Kasumi-1 (cell line): ENCODE measurements at regions not wholly inside any gene's neighbourhood (a gene's known extent, or its start where the extent isn't known, plus 50 kb on each side); places are given as distances from the start of the nearest gene placed in this dataset.
"Not testable (repeated sequence)": the region's sequence is repeated elsewhere in the genome, so short reads cannot be mapped to it uniquely, and the experiment has no call there.

ENCODE experiments used
- DNase-seq, 2 experiments: peaks; one replicate each; lab custom pipeline; 2025; lab: John Stamatoyannopoulos, UW

GRCh38 chr12:33514893-33515292, 75.3 kb upstream of the SYT10 start:
- no peak for DNase-seq

- DNase-seq: no peak
Measured at GRCh38 chr12:33519566-33519965, 79.9 kb upstream of the SYT10 start.

GRCh38 chr12:33520505-33521302, 81.1 kb upstream of the SYT10 start:
- not testable (repeated sequence) for DNase-seq

- DNase-seq: peak; percentile 17 to 22
Measured at GRCh38 chr12:33529031-33529430, 89.4 kb upstream of the SYT10 start.

- DNase-seq: peak; percentile 51 to 61
Measured at GRCh38 chr12:33529810-33530209, 90.2 kb upstream of the SYT10 start.

GRCh38 chr12:33531261-33531660, 91.6 kb upstream of the SYT10 start:
- DNase-seq: no peak

GRCh38 chr12:33533527-33533926, 93.9 kb upstream of the SYT10 start:
- DNase-seq: no peak

GRCh38 chr12:33536431-33536830, 96.8 kb upstream of the SYT10 start:
- DNase-seq: no peak

GRCh38 chr12:33546004-33546403, 106.4 kb upstream of the SYT10 start:
- no peak for DNase-seq

GRCh38 chr12:33547084-33547483, 107.5 kb upstream of the SYT10 start:
- no peak for DNase-seq

- DNase-seq: not testable (repeated sequence)
Measured at GRCh38 chr12:33550214-33550613, 110.6 kb upstream of the SYT10 start.

- no peak for DNase-seq
Measured at GRCh38 chr12:33551006-33551405, 111.4 kb upstream of the SYT10 start.

GRCh38 chr12:33555128-33555527, 115.5 kb upstream of the SYT10 start:
- no peak for DNase-seq

GRCh38 chr12:33560653-33561208, 121.1 kb upstream of the SYT10 start:
- DNase-seq: no peak

GRCh38 chr12:33562401-33562800, 122.8 kb upstream of the SYT10 start:
- no peak for DNase-seq

- no peak for DNase-seq
Measured at GRCh38 chr12:33566403-33566802, 126.8 kb upstream of the SYT10 start.

- DNase-seq: peak in 1 of 2 experiments; percentile 3
Measured at GRCh38 chr12:33575346-33575745, 135.7 kb upstream of the SYT10 start.

- DNase-seq: no peak
Measured at GRCh38 chr12:33581613-33582122, 142.0 kb upstream of the SYT10 start.

- no peak for DNase-seq
Measured at GRCh38 chr12:33586576-33586975, 147.0 kb upstream of the SYT10 start.

- DNase-seq: no peak
Measured at GRCh38 chr12:33587354-33587753, 147.7 kb upstream of the SYT10 start.

GRCh38 chr12:33587784-33588712, 148.4 kb upstream of the SYT10 start:
- DNase-seq: peak; percentile 12 to 32

GRCh38 chr12:33588725-33589405, 149.2 kb upstream of the SYT10 start:
- DNase-seq: no peak
